ENCODE measurements at regions not wholly inside any gene's neighbourhood (a gene's known extent, or its start where the extent isn't known, plus 50 kb on each side); places are given as distances from the start of the nearest gene placed in this dataset.
"Not testable (repeated sequence)": the region's sequence is repeated elsewhere in the genome, so short reads cannot be mapped to it uniquely, and the experiment has no call there.

DNA sequence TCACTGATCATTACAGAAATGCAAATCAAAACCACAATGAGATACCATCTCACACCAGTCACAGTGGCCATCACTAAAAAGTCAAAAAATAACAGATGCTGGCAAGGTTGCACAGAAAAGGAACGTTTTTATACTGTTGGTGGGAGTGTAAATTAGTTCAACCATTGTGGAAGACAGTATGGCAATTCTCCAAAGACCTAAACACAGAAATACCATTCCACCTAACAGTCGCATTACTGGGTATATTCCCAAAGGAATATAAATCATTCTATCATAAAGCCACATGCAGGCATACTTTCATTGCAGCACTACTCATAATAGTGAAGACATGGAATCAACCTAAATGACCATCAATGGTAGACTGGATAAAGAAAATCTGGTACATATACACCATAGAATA lies 83.2 kb upstream of the ARID5B start:
- not testable (repeated sequence) for DNase-seq (ENCODE audit: low read depth); H3K36me3 ChIP-seq (ENCODE audit: control insufficient read depth, insufficient read depth, low read length, severe bottlenecking); H3K9ac ChIP-seq (ENCODE audit: low read length); H3K9me3 ChIP-seq (ENCODE audit: control insufficient read depth, low read length); H3K27me3 ChIP-seq (replicated peaks; ENCODE audit: control insufficient read depth, insufficient read depth, low read length); H3K4me3 ChIP-seq (ENCODE audit: low read length); H3K4me1 ChIP-seq (ENCODE audit: control insufficient read depth, insufficient read depth, low read length)

DNA sequence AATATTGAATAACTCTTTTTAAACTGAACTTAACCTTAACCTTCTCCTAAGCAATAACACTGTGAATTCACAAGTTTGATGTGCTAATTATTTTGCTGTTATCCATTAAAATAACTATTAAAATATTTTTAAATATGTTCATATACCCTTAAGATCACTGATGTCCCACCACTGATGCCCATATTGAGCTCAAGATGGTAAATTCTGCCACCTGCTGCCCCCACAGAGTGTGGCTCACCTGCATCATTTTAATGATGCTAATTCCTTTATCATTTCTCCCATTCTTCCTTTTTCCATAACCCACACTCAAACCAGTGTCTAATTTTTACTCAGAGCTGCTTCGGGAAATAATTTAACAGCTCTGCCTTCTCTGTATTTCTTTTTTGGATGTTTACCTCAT lies 82.3 kb upstream of the ARID5B start:
- Histone ChIP-seq H3K9me3 (ENCODE audit: control insufficient read depth, low read length) (no peaks in the 10 kb centered on the region), H3K36me3 (ENCODE audit: control insufficient read depth, insufficient read depth, low read length, severe bottlenecking) (no peaks in the 10 kb centered on the region), H3K4me1 (ENCODE audit: control insufficient read depth, insufficient read depth, low read length) (no peaks in the 10 kb centered on the region), H3K27me3 (replicated peaks; ENCODE audit: control insufficient read depth, insufficient read depth, low read length) (no peaks in the 10 kb centered on the region), H3K4me3 (ENCODE audit: low read length) (no peak overlapping the region), H3K9ac (ENCODE audit: low read length) (no peak overlapping the region)
- no peak for DNase-seq (ENCODE audit: low read depth)

DNA sequence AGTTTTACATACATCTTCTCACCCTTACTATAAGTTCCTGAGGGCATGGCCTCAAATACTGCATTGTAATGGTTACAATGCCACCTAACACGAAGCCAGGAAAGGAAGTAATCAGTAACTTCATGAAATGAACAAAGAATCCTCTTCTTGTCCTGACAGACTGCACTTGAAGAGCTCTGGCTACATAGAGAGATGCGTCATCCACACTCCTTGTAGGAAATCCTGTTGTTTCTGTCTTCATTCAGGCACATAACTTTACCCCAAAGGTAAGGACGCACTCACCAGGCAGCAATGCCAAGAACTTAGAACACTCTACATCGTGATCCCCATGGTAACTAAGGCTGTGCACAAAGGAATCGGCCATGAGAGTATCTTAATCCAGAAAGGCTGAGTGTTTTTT lies 80.3 kb upstream of the ARID5B start:
- Histone ChIP-seq H3K9ac (ENCODE audit: low read length) (no peak overlapping the region), H3K36me3 (ENCODE audit: control insufficient read depth, insufficient read depth, low read length, severe bottlenecking) (no peaks in the 10 kb centered on the region), H3K27me3 (replicated peaks; ENCODE audit: control insufficient read depth, insufficient read depth, low read length) (no peaks in the 10 kb centered on the region), H3K4me3 (ENCODE audit: low read length) (no peak overlapping the region), H3K4me1 (ENCODE audit: control insufficient read depth, insufficient read depth, low read length) (peaks cover 3% of the 10 kb centered on the region), H3K9me3 (ENCODE audit: control insufficient read depth, low read length) (no peaks in the 10 kb centered on the region)
- no peak for DNase-seq (ENCODE audit: low read depth)

DNA sequence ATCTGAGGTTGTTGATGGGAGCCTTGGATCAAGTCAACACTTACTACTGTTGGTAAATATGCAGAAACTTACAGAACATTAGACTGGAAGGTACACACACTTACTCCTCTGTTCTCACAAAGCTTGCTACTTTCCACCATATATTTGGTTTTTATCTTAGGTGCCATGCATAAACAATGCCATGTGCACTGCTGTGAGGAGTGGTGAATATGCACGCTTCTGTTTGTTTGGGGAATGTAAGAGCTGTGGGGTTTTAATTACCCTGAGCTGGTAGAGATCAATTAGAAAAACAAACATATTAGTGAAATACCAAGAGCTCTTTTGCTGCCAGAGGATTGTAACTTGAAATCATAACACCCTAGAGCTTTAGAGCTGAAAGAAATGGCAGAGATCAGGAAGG lies 79.8 kb upstream of the ARID5B start:
- Histone ChIP-seq H3K9me3 (ENCODE audit: control insufficient read depth, low read length) (no peaks in the 10 kb centered on the region), H3K36me3 (ENCODE audit: control insufficient read depth, insufficient read depth, low read length, severe bottlenecking) (no peaks in the 10 kb centered on the region), H3K27me3 (replicated peaks; ENCODE audit: control insufficient read depth, insufficient read depth, low read length) (no peaks in the 10 kb centered on the region), H3K4me1 (ENCODE audit: control insufficient read depth, insufficient read depth, low read length) (peaks cover 3% of the 10 kb centered on the region), H3K9ac (ENCODE audit: low read length) (no peak overlapping the region), H3K4me3 (ENCODE audit: low read length) (no peak overlapping the region)
- no peak for DNase-seq (ENCODE audit: low read depth)

DNA sequence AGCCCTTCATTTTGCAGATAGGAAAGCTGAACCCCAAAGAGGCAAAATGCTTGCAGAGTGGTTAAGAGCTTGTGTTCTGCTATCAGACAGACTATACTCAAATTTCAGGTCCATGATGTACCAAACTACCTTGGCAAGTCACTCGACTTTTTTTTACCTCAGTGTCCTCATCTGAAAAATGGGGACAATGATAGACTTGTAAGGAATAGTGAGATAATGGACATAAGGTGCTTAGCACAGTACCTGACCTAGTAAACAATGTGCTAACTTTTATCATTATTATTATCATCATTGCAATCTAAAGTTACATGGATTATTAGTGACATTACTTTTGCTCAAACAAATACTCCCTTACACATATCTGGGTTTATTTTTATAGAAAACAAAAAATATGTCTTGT lies 79.4 kb upstream of the ARID5B start:
- Histone ChIP-seq H3K27me3 (replicated peaks; ENCODE audit: control insufficient read depth, insufficient read depth, low read length) (no peaks in the 10 kb centered on the region), H3K4me1 (ENCODE audit: control insufficient read depth, insufficient read depth, low read length) (peaks cover 3% of the 10 kb centered on the region), H3K9me3 (ENCODE audit: control insufficient read depth, low read length) (no peaks in the 10 kb centered on the region), H3K36me3 (ENCODE audit: control insufficient read depth, insufficient read depth, low read length, severe bottlenecking) (no peaks in the 10 kb centered on the region), H3K9ac (ENCODE audit: low read length) (no peak overlapping the region), H3K4me3 (ENCODE audit: low read length) (no peak overlapping the region)
- DNase-seq (ENCODE audit: low read depth) = no peak

DNA sequence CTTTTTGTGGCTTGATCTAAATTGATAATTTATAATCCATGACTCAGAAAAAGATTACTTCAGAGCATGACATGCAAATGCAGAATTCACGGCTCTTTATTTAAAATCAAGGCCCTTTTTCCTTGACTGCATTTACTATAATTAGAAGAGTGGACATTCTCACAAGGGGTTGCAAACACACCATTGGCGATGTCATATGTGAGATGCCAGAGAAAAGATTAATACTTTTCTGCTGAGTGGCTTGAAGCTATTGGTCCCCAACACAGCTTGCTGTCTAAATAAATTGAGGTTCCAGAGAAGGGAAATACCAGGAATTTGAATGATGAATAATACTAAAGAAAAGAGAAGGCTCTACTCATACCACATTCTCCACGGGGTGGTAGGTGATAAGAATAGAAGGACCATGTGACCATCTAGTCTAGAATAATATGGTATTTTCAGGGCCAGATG lies 78.7 kb upstream of the ARID5B start:
- Histone ChIP-seq H3K27me3 (replicated peaks; ENCODE audit: control insufficient read depth, insufficient read depth, low read length) (no peaks in the 10 kb centered on the region), H3K4me1 (ENCODE audit: control insufficient read depth, insufficient read depth, low read length) (peaks cover 3% of the 10 kb centered on the region), H3K9me3 (ENCODE audit: control insufficient read depth, low read length) (no peaks in the 10 kb centered on the region), H3K9ac (ENCODE audit: low read length) (no peak overlapping the region), H3K36me3 (ENCODE audit: control insufficient read depth, insufficient read depth, low read length, severe bottlenecking) (no peaks in the 10 kb centered on the region), H3K4me3 (ENCODE audit: low read length) (no peak overlapping the region)
- peak; percentile 9 for DNase-seq (ENCODE audit: low read depth)

DNA sequence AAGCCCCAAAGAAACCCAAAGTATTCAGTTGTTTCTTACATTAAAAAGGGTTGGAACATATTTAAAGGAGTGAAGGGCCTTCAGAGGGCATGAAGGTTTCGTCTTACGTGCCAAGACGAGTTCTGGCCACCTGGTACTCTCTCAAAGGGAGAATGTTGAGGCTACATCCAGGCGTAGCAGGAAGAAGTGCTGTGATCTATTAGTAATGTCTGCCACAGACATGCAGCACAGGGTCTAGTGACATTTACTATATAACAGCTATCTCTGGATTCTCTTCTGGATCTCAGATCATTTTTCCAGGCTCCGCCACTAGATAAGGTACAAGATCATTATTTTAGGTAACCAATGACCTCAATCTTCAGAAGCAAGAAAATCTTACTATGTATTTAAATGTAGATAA lies 76.5 kb upstream of the ARID5B start:
- Histone ChIP-seq H3K27me3 (replicated peaks; ENCODE audit: control insufficient read depth, insufficient read depth, low read length) (no peaks in the 10 kb centered on the region), H3K4me3 (ENCODE audit: low read length) (no peak overlapping the region), H3K36me3 (ENCODE audit: control insufficient read depth, insufficient read depth, low read length, severe bottlenecking) (no peaks in the 10 kb centered on the region), H3K4me1 (ENCODE audit: control insufficient read depth, insufficient read depth, low read length) (peaks cover 3% of the 10 kb centered on the region), H3K9ac (ENCODE audit: low read length) (no peak overlapping the region), H3K9me3 (ENCODE audit: control insufficient read depth, low read length) (no peaks in the 10 kb centered on the region)
- DNase-seq (ENCODE audit: low read depth) = no peak

DNA sequence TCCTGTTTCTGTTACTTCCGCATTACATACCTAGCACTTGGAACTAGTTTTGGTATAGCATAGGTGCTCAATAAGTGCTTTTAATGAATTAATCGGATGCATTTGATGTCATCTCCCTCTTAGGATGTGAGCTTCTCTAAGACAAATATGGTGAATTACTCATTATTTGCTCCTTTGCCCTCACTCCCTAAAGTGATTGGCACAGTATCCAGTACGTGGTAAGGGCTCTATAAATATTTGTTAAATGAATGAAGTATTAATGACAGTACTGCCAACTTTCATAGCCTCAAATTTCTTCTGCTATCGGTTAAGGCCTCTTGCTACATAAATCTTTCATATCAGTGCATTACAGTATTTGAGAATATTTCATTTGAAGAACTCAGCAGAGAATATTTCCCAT lies 75.9 kb upstream of the ARID5B start:
- H3K9me3 ChIP-seq (ENCODE audit: control insufficient read depth, low read length) = no peaks in the 10 kb centered on the region

DNA sequence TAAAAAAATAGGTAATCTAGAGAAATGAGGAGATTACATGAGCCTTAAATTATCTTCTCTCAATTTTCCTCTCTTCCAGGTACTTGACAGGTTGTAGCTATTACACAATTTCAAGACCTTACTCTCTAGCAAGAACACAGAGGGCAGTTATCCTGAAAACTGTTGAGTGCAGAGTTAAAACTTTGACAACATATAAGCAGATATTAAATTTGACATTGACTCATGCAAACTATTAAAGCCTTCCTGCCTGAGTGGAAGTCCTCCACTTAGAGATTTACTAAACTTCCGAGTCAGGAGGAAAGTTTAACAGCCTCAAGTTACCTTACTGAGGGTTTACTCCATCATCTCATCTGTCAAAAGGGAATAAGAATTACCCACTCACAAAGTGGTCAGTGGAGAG lies 73.5 kb upstream of the ARID5B start:
- no peak overlapping the region for H3K4me3 ChIP-seq (ENCODE audit: low read length)
- DNase-seq (ENCODE audit: low read depth) = no peak
- no peaks in the 10 kb centered on the region for H3K36me3 ChIP-seq (ENCODE audit: control insufficient read depth, insufficient read depth, low read length, severe bottlenecking)
- peaks cover 17% of the 10 kb centered on the region for H3K4me1 ChIP-seq (ENCODE audit: control insufficient read depth, insufficient read depth, low read length)
- no peak overlapping the region for H3K9ac ChIP-seq (ENCODE audit: low read length)
- peaks cover 5% of the 10 kb centered on the region for H3K9me3 ChIP-seq (ENCODE audit: control insufficient read depth, low read length)
- no peaks in the 10 kb centered on the region for H3K27me3 ChIP-seq (replicated peaks; ENCODE audit: control insufficient read depth, insufficient read depth, low read length)

More for the DNA sequence above, 75.9 kb upstream of the ARID5B start:
- no peak for DNase-seq (ENCODE audit: low read depth)
- peaks cover 8% of the 10 kb centered on the region for H3K4me1 ChIP-seq (ENCODE audit: control insufficient read depth, insufficient read depth, low read length)
- no peak overlapping the region for H3K9ac ChIP-seq (ENCODE audit: low read length)
- no peaks in the 10 kb centered on the region for H3K27me3 ChIP-seq (replicated peaks; ENCODE audit: control insufficient read depth, insufficient read depth, low read length)
- H3K4me3 ChIP-seq (ENCODE audit: low read length) = no peak overlapping the region
- no peaks in the 10 kb centered on the region for H3K36me3 ChIP-seq (ENCODE audit: control insufficient read depth, insufficient read depth, low read length, severe bottlenecking)

DNA sequence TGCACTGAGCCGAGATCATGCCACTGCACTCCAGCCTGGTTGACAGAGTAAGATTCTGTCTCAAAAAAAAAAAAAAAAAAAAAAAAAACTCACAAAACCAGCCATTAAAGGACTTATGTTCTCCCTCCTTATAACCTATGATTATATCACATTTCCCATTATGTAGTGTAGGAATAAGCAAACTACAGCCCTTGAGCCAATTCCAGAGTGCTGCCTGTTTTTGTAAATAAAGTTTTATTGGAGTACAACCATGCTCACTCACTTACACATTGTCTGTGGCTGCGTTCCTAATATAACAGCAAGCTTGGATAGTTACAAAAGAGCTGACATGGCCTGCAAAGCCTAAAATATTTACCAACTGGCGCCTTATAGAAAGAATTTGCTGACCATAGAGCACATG lies 72.7 kb upstream of the ARID5B start:
- H3K4me1 ChIP-seq (ENCODE audit: control insufficient read depth, insufficient read depth, low read length) = peaks cover 17% of the 10 kb centered on the region

DNA sequence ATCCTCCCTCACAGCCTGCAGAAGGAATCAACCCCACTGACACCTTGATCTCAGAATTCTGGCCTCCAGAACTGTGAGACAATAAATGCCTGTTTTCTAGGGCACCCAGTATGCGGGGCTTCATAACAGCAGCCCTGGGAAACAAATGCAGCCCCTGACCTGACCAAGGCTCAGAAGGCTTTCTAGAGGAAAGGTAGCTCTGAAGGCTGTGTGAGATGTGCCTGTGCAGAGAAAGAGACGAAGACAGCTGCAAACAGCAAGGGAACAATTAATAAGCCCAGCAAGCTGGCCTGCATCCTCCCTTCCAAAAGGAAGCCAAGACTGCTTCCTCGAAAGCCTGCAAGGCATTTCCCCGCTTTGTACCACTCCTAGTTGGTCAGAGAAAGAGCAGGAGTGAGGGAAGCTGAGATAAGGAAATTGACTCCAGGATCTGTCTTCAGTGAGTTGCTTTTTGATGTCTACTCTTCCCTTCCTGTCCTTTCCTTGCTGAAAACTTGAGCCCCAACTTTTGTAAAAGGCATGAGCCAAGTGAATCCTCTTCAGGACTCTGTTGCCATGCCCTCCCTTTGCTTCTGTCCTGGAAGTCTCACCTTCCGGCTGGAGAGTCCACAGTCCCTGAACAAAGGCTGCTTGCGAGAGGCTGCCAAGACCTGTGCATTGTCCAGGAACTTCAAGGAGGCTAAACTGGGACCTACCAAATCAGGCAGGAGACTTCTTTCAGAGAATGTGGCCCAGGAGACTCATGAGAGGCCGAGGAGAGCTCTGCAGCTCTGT lies 71.2 kb upstream of the ARID5B start:
- no peaks in the 10 kb centered on the region for H3K27me3 ChIP-seq (replicated peaks; ENCODE audit: control insufficient read depth, insufficient read depth, low read length)
- peaks cover 25% of the 10 kb centered on the region for H3K4me1 ChIP-seq (ENCODE audit: control insufficient read depth, insufficient read depth, low read length)
- H3K36me3 ChIP-seq (ENCODE audit: control insufficient read depth, insufficient read depth, low read length, severe bottlenecking) = no peaks in the 10 kb centered on the region
- no peak overlapping the region for H3K9ac ChIP-seq (ENCODE audit: low read length)
- H3K4me3 ChIP-seq (ENCODE audit: low read length) = no peak overlapping the region
- peaks cover 5% of the 10 kb centered on the region for H3K9me3 ChIP-seq (ENCODE audit: control insufficient read depth, low read length)
- DNase-seq (ENCODE audit: low read depth) = no peak

More for the DNA sequence above, 72.7 kb upstream of the ARID5B start:
- H3K27me3 ChIP-seq (replicated peaks; ENCODE audit: control insufficient read depth, insufficient read depth, low read length) = no peaks in the 10 kb centered on the region
- no peak overlapping the region for H3K9ac ChIP-seq (ENCODE audit: low read length)
- no peak for DNase-seq (ENCODE audit: low read depth)
- no peaks in the 10 kb centered on the region for H3K36me3 ChIP-seq (ENCODE audit: control insufficient read depth, insufficient read depth, low read length, severe bottlenecking)
- H3K9me3 ChIP-seq (ENCODE audit: control insufficient read depth, low read length) = peaks cover 5% of the 10 kb centered on the region
- H3K4me3 ChIP-seq (ENCODE audit: low read length) = no peak overlapping the region

DNA sequence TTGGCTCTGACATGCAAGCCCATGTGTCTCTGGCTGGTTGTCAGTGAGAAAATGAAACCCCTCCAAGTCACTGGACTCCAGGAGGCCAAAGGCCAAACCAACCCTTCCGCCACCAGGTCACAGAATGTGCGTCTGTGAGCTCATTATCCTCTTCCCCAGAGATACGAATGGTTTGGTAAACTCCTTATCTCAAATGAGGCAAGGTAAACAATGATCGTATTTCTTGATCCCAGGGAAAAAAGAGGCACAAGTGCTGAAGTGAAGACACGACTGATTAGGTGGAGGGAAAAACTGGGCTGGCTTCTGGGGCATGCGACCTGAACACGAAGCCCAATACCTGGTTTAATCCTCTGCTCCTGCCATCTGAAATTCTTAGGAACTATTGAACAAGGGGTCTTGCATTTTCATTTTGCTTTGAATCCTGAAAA lies 70.6 kb upstream of the ARID5B start:
- Histone ChIP-seq H3K4me1 (ENCODE audit: control insufficient read depth, insufficient read depth, low read length) (peaks cover 30% of the 10 kb centered on the region), H3K36me3 (ENCODE audit: control insufficient read depth, insufficient read depth, low read length, severe bottlenecking) (no peaks in the 10 kb centered on the region), H3K9ac (ENCODE audit: low read length) (no peak overlapping the region), H3K4me3 (ENCODE audit: low read length) (no peak overlapping the region), H3K27me3 (replicated peaks; ENCODE audit: control insufficient read depth, insufficient read depth, low read length) (no peaks in the 10 kb centered on the region), H3K9me3 (ENCODE audit: control insufficient read depth, low read length) (peaks cover 5% of the 10 kb centered on the region)
- DNase-seq (ENCODE audit: low read depth) = no peak

Measured in adipocyte (in vitro differentiated cells).